Tibial artery (tissue), 4 donors: ENCODE measurements at regions not wholly inside any gene's neighbourhood (a gene's known extent, or its start where the extent isn't known, plus 50 kb on each side); places are given as distances from the start of the nearest gene placed in this dataset.

Experiments used
- DNase-seq, 2 donors: peaks; one replicate each; pipeline ENCODE4 v3.0.0-alpha.2; 2019
- H3K27ac ChIP-seq, 2 donors: fragments of 200-600 bp; sonication (generic) in 1 of 2; 1 replicate in 1 of 2; 2 replicates in 1 of 2; pipeline ENCODE4 v1.5.1; 2018 to 2019; ENCODE audit warnings: mild to moderate bottlenecking in 1 of 2
- H3K27me3 ChIP-seq, 2 donors: fragments of 200-600 bp; sonication (generic) in 1 of 2; one replicate each; pipeline versions ENCODE4 v1.5.1 to v1.6.0; 2016 to 2019
- H3K36me3 ChIP-seq, 3 donors: fragments of 200-600 bp; sonication (generic) in 2 of 3; one replicate each; pipeline ENCODE4 v1.5.1; 2016 to 2019; ENCODE audit warnings: mild to moderate bottlenecking in 2 of 3
- H3K4me1 ChIP-seq, 4 donors: fragments of 200-600 bp; sonication (generic) in 2 of 4; 1 replicate in 3 of 4; 2 replicates in 1 of 4; pipeline ENCODE4 v1.5.1; 2016 to 2019
- H3K4me3 ChIP-seq, 2 donors: fragments of 200-600 bp; sonication (generic) in 1 of 2; 1 replicate in 1 of 2; 2 replicates in 1 of 2; pipeline ENCODE4 v1.5.1; 2018 to 2019; ENCODE audit warnings: mild to moderate bottlenecking in 2 of 2
- H3K9me3 ChIP-seq, 3 donors: fragments of 200-600 bp; sonication (generic) in 1 of 3; one replicate each; pipeline ENCODE4 v1.5.1; 2016 to 2019
- intact Hi-C: fragments of 100-400 bp; cut with DNase I; formaldehyde crosslinking; loops from one replicate; pipeline ENCODE4 v1.15.0; 2023; ENCODE audit warnings: low total_unique reads
- TF ChIP-seq, protein P1 (sequence below), 2 experiments: fragments of 200-600 bp in 1 of 2; fragments of 450-650 bp in 1 of 2; IDR thresholded peaks; one replicate each; pipeline ENCODE4 v1.5.1; 2017 to 2019; ENCODE audit warnings: antibody characterized with exemption in 2 of 2, mild to moderate bottlenecking in 1 of 2, moderate library complexity in 1 of 2

DNA sequence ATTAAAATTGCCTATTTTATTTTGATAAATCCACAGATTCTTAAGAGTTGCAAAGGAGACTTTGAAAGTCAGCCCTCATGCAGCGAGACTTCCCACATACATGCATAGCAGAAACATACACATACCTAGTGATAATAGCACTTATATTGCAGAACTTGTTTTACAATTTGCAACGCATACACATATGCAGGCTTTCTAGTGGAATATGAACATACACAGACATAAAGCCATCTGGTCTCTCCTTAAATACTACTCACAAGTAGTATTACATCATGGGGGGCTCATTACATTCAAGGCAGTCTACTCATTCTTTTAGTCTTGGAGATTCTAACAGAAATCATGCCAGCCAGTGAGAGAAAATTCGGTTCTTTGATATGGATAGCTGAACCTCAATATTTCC, 295.1 kb upstream of the RND3 start:
- H3K27me3 ChIP-seq = no peaks in the 10 kb centered on the region
- H3K4me1 ChIP-seq = no peaks in the 10 kb centered on the region
- no peak overlapping the region for H3K27ac ChIP-seq
- no peak for DNase-seq
- no peak overlapping the region for H3K4me3 ChIP-seq
- intact Hi-C loops = no loop called here
- no peaks in the 10 kb centered on the region for H3K9me3 ChIP-seq
- no peaks in the 10 kb centered on the region for H3K36me3 ChIP-seq
- TF ChIP-seq, protein P1, sequence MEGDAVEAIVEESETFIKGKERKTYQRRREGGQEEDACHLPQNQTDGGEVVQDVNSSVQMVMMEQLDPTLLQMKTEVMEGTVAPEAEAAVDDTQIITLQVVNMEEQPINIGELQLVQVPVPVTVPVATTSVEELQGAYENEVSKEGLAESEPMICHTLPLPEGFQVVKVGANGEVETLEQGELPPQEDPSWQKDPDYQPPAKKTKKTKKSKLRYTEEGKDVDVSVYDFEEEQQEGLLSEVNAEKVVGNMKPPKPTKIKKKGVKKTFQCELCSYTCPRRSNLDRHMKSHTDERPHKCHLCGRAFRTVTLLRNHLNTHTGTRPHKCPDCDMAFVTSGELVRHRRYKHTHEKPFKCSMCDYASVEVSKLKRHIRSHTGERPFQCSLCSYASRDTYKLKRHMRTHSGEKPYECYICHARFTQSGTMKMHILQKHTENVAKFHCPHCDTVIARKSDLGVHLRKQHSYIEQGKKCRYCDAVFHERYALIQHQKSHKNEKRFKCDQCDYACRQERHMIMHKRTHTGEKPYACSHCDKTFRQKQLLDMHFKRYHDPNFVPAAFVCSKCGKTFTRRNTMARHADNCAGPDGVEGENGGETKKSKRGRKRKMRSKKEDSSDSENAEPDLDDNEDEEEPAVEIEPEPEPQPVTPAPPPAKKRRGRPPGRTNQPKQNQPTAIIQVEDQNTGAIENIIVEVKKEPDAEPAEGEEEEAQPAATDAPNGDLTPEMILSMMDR (IDR thresholded peaks at IDR 0.05) = no peak

DNA sequence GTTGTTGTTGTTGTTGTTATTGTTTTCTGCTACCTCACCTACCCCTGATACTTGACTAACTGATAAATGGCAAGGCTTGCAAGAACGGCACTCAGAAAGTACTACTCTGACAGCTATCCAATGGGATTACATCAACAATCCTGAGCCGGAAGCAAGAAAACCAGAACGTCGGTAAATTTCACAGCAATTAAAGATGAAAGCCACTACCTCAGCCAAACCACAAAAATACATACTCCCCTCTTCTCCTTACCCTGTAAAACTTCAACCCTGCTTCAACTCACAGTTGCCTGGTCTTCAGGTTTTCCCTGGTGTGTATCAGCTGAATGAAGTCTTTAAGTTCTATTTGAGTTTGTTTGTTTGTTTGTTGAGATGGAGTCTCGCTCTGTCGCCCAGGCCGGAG, 293.7 kb upstream of the RND3 start:
- intact Hi-C loops = no loop called here
- no peak overlapping the region for H3K4me3 ChIP-seq
- H3K9me3 ChIP-seq = no peaks in the 10 kb centered on the region
- no peak for DNase-seq
- H3K36me3 ChIP-seq = no peaks in the 10 kb centered on the region
- TF ChIP-seq, protein P1 (IDR thresholded peaks at IDR 0.05) = no peak
- H3K27ac ChIP-seq = no peak overlapping the region
- no peaks in the 10 kb centered on the region for H3K4me1 ChIP-seq
- no peaks in the 10 kb centered on the region for H3K27me3 ChIP-seq

GRCh38 chr2:150778828-150779227, 291.4 kb upstream of the RND3 start:
- Histone ChIP-seq H3K4me3 (no peak overlapping the region), H3K36me3 (no peaks in the 10 kb centered on the region), H3K4me1 (no peaks in the 10 kb centered on the region), H3K9me3 (no peaks in the 10 kb centered on the region), H3K27me3 (no peaks in the 10 kb centered on the region), H3K27ac (no peak overlapping the region)
- TF ChIP-seq, protein P1 (IDR thresholded peaks at IDR 0.05) = no peak
- intact Hi-C loops = no loop called here
- DNase-seq = no peak

GRCh38 chr2:150769421-150769820, 282.0 kb upstream of the RND3 start:
- Histone ChIP-seq H3K4me3 (no peak overlapping the region), H3K27ac (no peak overlapping the region), H3K36me3 (no peaks in the 10 kb centered on the region), H3K27me3 (no peaks in the 10 kb centered on the region), H3K4me1 (no peaks in the 10 kb centered on the region), H3K9me3 (no peaks in the 10 kb centered on the region)
- intact Hi-C loops = no loop called here
- DNase-seq = no peak
- TF ChIP-seq, protein P1 (IDR thresholded peaks at IDR 0.05) = no peak

DNA sequence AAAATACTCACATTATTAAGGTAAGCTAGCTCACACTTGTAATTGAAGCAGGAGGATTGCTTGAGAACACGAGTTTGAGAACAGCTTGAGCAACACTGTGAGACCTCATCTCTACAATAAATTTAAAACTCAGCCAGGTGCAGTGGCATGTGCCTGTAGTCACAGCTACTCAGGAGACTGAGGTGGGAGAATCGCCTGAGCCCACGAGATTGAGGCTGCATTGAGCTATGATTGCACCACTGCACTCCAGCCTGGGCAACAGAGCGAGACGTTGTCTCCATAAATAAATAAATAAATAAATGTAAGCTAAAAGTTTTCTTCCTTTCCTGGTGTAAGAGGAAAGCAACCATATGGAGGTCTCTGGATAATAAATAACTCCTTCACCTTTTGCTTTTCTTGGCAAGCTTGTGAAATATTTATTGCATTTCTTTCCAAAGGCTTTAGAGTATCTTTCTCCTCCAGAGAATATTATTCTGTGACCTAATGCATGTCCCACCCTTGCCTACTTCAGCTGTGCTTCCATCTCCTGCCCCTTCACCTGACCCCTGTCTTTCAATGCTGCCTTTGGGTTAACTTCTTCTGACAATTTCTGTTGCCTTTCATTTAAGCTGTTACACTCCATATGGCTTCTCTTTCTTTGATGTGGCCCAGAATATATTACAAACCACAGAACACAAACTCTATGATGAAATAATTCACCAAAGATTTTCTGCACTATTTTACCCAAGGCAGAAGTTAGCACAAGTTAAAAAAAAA, 280.7 kb upstream of the RND3 start:
- intact Hi-C loops = no loop called here
- Histone ChIP-seq H3K4me3 (no peak overlapping the region), H3K36me3 (no peaks in the 10 kb centered on the region), H3K9me3 (no peaks in the 10 kb centered on the region), H3K27me3 (no peaks in the 10 kb centered on the region), H3K4me1 (no peaks in the 10 kb centered on the region), H3K27ac (no peak overlapping the region)
- TF ChIP-seq, protein P1 (IDR thresholded peaks at IDR 0.05) = no peak
- DNase-seq = no peak
